T47D (cell line): ENCODE measurements at regions not wholly inside any gene's neighbourhood (a gene's known extent, or its start where the extent isn't known, plus 50 kb on each side); places are given as distances from the start of the nearest gene placed in this dataset.

Experiments used
- DNase-seq, 2 experiments: peaks; one replicate each; pipeline versions ENCODE4 v3.0.0 to v3.0.0-alpha.2; 2011 to 2012; ENCODE audit warnings: low read depth in 1 of 2, low spot score in 1 of 2
- JUND ChIP-seq: IDR thresholded peaks from 2 replicates; pipeline ENCODE4 v1.6.1; 2012; ENCODE audit warnings: low read depth
- in situ Hi-C: cut with HindIII; loops from 2 replicates; pipeline ENCODE4 v1.10.0; 2016; ENCODE audit warnings: low sequenced_read_pairs, low pct_unique_long_range_greater_than_20kb

DNA sequence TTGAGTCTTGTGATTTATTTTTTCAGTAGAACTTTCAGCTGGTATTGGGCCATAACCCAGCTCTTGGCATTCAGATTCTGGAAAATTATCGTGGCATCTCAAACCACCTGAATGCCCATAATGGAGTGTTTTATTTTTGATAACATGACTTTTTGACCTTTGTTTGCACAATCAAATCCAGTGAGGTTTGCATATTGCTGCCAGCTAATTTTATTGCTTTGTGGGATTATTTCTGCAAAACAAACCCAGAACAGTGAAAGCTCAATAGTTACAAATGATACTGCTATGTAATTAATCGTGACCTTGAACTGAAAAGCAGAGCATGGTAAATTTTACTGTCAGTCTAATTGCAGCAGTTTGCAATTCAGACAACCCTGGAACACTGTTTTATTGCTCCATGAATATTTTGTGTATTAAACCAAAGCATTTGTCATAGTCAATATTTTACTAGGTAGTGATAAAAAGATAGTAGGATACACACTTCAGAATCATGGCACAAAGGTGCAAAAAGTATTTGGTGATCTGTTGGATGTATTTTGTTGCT, 255.2 kb upstream of the NAV3 start:
- in situ Hi-C loops, result no loop called here
- TF ChIP-seq JUND, result no peak
- no peak for DNase-seq

DNA sequence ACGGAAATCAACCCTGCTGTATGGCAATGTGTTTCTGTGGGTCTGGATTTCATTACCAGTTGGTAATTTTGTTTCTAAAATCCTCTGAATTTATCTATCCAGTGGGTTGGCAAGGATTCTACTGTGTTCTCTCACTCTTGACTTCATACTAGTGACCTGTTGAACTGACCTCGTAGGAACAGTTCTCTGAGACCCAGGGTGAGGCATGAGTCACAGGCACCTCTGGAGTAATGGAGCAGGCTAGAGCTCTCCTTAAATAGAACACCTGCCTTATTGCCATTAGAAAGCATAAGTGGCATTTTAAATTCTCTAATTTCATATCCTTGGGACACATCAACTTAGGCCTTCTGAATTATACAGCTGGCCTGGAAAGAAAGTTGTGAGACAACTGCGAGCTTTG, 258.3 kb upstream of the NAV3 start:
- DNase-seq, result no peak
- no peak for TF ChIP-seq JUND
- in situ Hi-C loops, result no loop called here

DNA sequence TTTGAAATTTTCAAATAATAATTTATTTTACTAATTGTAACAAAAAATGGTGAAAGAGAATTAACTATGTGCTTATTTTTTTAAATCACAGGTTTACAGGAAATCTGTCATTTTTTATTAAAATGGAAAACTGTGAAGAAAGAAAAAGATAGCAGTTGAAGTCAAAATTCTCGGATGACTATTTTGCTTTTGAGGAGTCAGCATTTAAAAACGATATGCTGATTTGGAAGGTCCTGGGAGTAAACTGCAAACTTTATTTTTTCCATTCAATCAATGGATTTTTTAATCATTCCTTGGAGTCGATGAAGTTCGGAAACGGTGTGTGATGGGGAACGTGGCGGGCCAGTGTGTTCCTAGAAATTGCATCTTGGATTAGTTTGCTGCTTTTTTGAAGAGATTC, 258.9 kb upstream of the NAV3 start:
- in situ Hi-C loops, result no loop called here
- no peak for DNase-seq
- no peak for TF ChIP-seq JUND

DNA sequence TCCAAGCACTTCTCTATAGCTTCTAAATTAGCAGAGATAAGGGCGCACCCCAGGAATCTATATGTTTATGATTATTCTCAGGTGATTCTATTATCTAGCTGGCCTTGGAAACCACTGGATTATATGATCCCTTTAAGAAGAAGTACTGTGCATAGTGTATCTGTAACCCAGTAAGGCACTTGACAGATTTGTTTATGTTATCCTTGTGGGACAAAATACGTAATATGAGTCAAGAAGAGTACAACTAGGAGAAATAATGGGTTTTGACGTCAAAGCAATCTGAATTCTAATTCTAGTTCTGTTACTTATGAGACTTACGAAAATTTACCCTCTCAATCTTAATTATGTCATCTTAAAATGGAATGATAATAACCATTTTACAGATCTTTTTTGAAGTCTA, 259.6 kb upstream of the NAV3 start:
- no peak for TF ChIP-seq JUND
- no peak for DNase-seq
- in situ Hi-C loops, result no loop called here

DNA sequence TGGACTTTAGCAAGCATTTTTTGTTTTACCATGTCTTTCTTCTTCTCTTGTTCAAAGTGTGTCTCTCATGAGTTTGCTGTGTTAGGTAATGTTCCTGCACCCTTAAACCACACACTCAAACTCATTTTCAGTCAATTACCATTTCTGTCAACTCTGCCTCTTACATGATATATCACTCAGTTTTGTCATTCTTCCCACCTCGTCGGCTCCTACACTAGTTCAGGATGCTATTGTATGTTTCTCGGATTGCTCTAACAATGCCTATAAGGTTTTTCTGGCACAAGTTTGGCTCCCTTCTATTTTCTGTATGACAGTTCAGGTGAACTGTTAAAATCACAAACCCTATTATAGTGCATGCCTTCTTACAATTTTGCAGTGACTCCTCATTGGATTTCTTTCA, 260.8 kb upstream of the NAV3 start:
- TF ChIP-seq JUND, result no peak
- no peak for DNase-seq
- in situ Hi-C loops, result no loop called here

DNA sequence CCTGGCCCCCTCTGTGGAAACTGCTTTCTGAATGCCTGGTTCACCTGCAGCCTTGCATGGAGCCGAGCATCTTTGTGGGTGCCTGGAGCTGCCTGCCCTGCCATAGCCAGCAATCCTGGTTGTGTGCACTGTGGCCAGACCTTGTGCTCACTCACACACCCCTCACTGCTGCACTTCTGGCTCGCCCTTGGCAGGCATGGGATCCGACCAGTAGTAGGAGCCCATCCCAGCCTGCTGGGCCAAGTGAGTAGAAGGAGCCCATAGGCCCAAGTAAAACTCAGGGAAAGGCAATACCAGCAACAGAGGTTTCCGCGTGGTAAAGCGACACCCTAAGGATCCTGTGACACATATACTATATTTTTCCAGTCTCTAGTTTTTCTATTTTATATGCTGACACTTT, 270.0 kb upstream of the NAV3 start:
- in situ Hi-C loops, result no loop called here
- no peak for DNase-seq

DNA sequence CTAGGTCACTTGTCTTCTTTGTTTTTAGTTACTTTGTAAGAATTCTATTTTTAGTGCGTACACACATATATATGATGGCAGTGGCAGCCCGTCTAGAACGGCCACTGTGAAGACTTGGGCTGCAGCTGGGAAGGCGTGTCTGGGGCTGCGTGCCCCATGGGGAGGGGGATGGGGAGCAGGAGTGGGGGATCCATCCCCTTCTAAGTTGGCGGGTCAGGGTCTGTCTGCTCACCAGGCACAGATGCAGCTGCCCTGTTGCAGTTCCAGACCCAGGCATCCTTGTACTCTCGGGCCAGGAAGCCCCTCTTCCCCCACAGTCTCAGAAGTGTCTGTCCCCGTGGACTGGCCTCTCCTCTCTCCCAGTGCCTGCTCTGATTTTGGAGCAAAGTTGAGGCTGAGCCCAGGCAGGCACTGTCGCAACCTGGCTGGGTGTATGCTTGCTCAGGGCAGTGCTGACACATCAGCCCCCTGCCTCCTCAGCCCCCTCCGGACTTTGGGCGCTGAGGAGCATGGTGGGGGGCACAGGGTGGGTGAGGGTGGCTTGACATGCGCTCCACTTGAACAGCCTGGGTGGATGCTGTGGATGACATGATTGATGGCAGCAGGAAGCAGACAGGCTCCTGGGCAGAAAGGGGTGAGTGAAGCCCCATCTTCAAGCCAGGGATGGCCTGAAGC, 271.2 kb upstream of the NAV3 start:
- TF ChIP-seq JUND, result no peak
- in situ Hi-C loops, result no loop called here
- no peak for DNase-seq

More for the DNA sequence above, 270.0 kb upstream of the NAV3 start:
- TF ChIP-seq JUND, result no peak

DNA sequence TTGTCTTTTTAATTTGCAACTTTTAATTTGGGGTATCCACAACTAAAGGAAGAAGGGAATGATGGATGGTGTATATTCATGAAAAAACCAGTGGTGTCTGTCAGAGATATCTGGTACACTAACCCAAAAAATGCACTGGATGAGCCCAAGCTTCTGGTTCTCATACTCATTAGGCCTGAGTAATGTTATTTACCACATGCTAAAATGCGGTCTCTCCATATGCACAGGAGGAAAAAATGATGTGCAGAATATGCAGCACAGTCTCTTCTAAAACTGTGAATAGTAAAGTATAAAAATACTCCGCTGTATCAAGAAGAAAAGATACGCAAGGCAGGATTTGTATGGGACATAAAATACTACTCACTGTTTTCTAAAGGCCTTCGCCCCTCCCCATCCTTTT, 275.6 kb upstream of the NAV3 start:
- no peak for DNase-seq
- in situ Hi-C loops, result no loop called here
- TF ChIP-seq JUND, result no peak

DNA sequence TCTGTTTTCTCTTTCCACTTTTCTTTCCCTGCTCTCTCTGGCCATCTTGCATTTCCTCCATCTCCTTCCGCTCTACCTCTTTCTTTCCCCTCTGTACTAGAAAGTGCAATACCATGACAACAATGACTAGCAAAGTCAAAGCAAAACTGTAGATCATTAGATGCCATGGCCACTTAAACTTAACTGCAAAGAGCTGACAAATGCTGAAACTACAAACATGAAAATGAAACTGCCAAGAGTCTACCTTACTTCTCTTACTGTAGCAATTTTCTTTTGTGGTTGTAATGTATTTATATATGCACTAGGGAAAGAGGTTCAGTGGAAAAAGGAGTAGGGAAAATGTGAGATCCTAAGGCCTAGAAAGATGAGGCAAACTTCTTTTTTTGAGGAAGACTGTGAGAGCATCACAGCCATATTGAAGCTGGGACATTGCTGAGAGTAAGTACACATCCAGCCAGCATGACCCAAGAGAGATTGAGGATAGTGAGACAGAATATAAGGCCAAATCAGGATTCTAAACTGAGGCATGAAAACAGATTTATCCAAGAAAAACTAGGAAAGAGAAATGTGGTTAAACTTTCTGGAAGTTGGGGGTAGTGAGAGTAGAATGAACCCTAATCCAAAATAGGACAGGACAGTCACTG, 276.6 kb upstream of the NAV3 start:
- in situ Hi-C loops, result no loop called here
- TF ChIP-seq JUND, result no peak
- DNase-seq, result no peak

DNA sequence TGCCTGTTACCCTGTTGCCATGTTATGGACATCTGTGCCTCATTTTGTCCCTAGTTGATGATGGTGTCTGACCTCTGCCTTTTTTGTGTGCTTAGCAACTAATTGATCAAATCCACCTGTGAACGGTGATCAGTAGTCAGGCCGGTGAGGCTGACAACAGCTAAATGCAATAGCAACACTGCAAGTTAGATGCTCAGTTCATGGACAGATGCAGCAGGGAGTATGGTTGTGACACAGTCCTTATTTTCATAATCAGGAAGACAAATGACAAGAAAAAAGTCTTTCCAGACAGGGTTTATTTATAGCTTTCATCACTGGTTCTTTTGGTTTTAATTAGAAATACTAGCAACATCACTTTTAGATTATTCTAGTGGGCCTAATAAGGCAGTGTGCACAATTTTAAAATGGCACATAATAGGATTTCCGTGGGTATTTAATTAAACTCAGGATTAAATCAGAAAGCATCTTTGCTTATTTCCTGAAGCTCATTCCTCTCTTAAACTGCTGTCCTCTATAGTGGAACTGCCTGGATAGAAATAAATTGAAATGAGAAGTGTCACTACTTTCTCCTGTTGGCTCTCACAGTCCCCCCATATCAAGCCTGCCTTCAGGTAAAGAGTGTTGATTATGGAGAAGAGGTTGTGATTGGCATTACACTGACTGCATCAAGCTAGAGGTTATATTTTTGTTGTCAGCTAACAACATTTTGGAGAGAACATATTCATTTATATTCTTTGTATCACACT, 281.1 kb upstream of the NAV3 start:
- in situ Hi-C loops, result no loop called here
- TF ChIP-seq JUND, result no peak
- no peak for DNase-seq

DNA sequence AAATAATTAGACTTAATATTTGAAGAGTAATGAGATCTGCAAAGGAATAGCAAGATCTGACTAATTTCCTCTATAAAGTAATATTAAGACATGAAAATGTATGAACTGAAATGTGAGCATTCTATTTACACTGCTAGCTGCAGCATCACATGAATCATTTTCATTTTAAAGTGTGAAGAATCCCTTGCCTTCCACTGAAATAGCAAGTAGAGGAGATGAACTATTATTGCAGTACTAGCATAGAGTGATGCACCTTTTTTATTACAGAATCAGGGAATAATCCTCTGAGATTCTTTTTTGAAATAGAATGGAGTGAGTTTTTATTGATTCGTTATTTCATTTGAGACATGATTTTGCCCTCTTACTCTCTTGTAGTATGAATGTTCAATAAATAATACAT, 281.9 kb upstream of the NAV3 start:
- in situ Hi-C loops, result no loop called here
- DNase-seq, result no peak
- TF ChIP-seq JUND, result no peak

DNA sequence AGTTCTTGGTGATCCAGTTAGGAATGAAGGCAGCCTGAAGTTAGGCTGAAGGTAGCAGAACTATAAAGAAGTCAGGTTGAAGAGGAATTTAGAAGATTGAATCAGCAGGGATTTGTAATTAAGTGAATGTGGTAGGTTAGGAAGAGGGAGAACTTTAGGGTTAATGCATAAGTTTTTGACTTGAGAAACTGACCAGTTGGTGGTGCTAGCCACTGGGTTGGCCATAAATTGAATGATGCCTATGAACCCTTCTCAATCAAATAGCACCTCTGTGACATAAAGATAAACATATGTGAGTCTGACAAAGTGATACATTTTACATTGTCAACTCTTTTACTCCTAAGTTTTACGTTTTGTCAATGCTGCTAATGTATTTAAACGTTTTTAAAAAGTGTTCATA, 290.6 kb upstream of the NAV3 start:
- TF ChIP-seq JUND, result no peak
- DNase-seq, result no peak
- in situ Hi-C loops, result no loop called here

DNA sequence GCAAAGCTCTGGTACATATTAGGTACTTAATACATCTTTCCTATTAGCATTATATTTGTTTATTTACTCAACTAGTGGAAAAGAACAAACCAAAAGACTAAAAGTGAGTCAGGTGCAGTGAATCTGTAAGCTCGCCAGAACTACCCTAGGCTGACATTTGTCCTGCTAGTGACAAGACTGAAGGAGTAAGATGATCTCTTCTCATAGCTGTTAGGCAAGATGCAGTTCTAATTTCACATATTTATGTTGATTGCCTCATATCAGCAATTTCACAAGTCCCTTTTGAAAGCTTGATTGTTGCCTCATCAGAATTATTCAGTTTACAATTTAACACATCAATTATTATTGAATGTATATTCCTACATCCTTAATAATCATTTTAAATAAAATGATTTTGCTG, 293.0 kb upstream of the NAV3 start:
- in situ Hi-C loops, result no loop called here
- no peak for TF ChIP-seq JUND
- DNase-seq, result no peak

DNA sequence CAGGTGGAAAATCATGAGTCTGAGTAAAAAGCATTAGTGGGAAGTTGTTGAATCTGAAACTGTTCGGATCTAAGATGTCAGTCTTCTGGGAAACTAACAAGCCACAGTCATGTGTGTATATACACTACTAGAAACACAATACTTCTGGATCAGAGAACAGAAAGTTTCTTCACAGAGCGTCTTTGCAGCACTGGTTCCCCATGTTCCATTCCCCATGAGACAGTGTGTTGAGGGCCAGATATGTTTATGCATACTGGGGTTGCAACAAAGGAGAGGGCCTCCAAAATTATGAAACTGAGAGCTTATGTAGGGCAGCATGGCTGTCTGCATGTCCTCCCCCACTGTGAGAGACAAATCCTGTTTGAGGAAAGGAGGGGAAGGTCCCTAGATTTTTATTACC, 295.0 kb upstream of the NAV3 start:
- in situ Hi-C loops, result no loop called here
- no peak for TF ChIP-seq JUND
- no peak for DNase-seq
